Hepatocyte (in vitro differentiated cells): ENCODE measurements at regions not wholly inside any gene's neighbourhood (a gene's known extent, or its start where the extent isn't known, plus 50 kb on each side); places are given as distances from the start of the nearest gene placed in this dataset.

Experiments
- EZH2phosphoT487 ChIP-seq: fragments of 200-600 bp; sonication (generic); IDR thresholded peaks from one replicate; pipeline ENCODE4 v1.6.1; 2018; ENCODE audit warnings: antibody characterized with exemption, mild to moderate bottlenecking, low read depth, moderate library complexity; ENCODE audit not compliant: unreplicated experiment, severe bottlenecking
- TF ChIP-seq, protein P1 (sequence below): fragments of 200-600 bp; sonication (generic); IDR thresholded peaks from 2 replicates; pipeline ENCODE4 v1.5.1; 2016; ENCODE audit warnings: antibody characterized with exemption, mild to moderate bottlenecking; ENCODE audit not compliant: poor library complexity

DNA sequence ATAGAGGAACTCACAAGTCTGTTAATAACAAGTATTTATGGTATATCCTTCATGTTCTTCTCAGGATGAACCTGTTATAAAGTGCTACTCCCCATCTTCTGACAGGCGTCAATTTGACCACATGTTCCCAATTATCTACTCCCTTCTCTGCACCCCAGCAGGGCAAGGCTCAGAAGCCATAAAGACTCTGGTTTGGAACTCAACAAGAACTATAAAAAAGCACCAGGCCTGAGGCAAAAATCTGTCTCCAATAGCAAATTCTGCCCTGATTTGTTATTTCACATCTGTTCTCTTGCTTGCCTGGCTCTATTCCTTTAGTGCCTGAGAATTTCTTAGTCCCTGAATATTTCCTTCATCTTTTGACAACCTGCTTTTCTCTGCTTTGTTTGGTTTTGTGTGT, 618.2 kb upstream of the KIRREL3 start:
- TF ChIP-seq, protein P1, sequence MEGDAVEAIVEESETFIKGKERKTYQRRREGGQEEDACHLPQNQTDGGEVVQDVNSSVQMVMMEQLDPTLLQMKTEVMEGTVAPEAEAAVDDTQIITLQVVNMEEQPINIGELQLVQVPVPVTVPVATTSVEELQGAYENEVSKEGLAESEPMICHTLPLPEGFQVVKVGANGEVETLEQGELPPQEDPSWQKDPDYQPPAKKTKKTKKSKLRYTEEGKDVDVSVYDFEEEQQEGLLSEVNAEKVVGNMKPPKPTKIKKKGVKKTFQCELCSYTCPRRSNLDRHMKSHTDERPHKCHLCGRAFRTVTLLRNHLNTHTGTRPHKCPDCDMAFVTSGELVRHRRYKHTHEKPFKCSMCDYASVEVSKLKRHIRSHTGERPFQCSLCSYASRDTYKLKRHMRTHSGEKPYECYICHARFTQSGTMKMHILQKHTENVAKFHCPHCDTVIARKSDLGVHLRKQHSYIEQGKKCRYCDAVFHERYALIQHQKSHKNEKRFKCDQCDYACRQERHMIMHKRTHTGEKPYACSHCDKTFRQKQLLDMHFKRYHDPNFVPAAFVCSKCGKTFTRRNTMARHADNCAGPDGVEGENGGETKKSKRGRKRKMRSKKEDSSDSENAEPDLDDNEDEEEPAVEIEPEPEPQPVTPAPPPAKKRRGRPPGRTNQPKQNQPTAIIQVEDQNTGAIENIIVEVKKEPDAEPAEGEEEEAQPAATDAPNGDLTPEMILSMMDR, result no peak
- no peak for TF ChIP-seq EZH2phosphoT487
